Uterus (tissue), 2 donors: ENCODE measurements at regions not wholly inside any gene's neighbourhood (a gene's known extent, or its start where the extent isn't known, plus 50 kb on each side); places are given as distances from the start of the nearest gene placed in this dataset.

Experiments used
- POLR2A ChIP-seq, 2 donors: fragments of 450-650 bp; IDR thresholded peaks; one replicate each; pipeline ENCODE4 v1.6.1; 2016; ENCODE audit warnings: antibody characterized with exemption in 2 of 2, mild to moderate bottlenecking in 1 of 2, moderate library complexity in 1 of 2
- TF ChIP-seq, protein P1 (sequence below), 4 experiments: fragments of 200-600 bp in 2 of 4; fragments of 450-650 bp in 2 of 4; sonication (generic) in 2 of 4; IDR thresholded peaks; one replicate each; pipeline ENCODE4 v1.5.1; 2016 to 2019; ENCODE audit warnings: antibody characterized with exemption in 4 of 4, mild to moderate bottlenecking in 2 of 4, moderate library complexity in 1 of 4

DNA sequence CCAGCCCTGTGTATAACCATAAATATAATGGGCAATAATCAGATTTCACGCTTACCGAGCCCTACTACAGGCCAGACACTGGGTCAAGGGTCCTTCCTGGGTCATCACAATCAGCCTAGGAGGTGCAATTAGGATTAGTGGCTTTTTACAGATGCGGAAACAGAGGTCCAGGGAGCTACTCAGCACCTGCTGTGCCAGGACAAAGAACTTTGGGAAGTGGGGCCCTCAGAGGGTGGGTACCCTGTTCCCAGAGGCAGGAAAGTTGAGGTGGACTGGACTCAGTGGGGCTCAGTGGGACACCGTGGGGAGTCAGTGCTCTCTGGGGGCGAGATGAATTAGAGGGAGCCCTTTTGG is 77.2 kb downstream of the CEBPB start:
- TF ChIP-seq, protein P1, sequence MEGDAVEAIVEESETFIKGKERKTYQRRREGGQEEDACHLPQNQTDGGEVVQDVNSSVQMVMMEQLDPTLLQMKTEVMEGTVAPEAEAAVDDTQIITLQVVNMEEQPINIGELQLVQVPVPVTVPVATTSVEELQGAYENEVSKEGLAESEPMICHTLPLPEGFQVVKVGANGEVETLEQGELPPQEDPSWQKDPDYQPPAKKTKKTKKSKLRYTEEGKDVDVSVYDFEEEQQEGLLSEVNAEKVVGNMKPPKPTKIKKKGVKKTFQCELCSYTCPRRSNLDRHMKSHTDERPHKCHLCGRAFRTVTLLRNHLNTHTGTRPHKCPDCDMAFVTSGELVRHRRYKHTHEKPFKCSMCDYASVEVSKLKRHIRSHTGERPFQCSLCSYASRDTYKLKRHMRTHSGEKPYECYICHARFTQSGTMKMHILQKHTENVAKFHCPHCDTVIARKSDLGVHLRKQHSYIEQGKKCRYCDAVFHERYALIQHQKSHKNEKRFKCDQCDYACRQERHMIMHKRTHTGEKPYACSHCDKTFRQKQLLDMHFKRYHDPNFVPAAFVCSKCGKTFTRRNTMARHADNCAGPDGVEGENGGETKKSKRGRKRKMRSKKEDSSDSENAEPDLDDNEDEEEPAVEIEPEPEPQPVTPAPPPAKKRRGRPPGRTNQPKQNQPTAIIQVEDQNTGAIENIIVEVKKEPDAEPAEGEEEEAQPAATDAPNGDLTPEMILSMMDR (IDR thresholded peaks at IDR 0.05): no peak
- no peak for TF ChIP-seq POLR2A (IDR thresholded peaks at IDR 0.05)
